Thyroid gland (tissue), 4 donors: ENCODE measurements at regions not wholly inside any gene's neighbourhood (a gene's known extent, or its start where the extent isn't known, plus 50 kb on each side); places are given as distances from the start of the nearest gene placed in this dataset.

Source experiments
- DNase-seq, 2 donors: peaks; one replicate each; pipeline ENCODE4 v3.0.0-alpha.2; 2019
- H3K27ac ChIP-seq, 3 donors: fragments of 200-600 bp; sonication (generic); 1 replicate in 2 of 3; 2 replicates in 1 of 3; pipeline ENCODE4 v1.5.1; 2016 to 2019; ENCODE audit warnings: mild to moderate bottlenecking in 1 of 3, moderate library complexity in 1 of 3
- H3K27me3 ChIP-seq: fragments of 200-600 bp; sonication (generic); one replicate; pipeline ENCODE4 v1.5.1; 2019
- H3K36me3 ChIP-seq, 2 donors: fragments of 200-600 bp; sonication (generic); one replicate each; pipeline ENCODE4 v1.5.1; 2016 to 2019
- H3K4me1 ChIP-seq, 2 donors: fragments of 200-600 bp; sonication (generic); one replicate each; pipeline ENCODE4 v1.5.1; 2017 to 2019
- H3K4me3 ChIP-seq, 3 donors: fragments of 200-600 bp; sonication (generic); replicated peaks in 1 of 3; 1 replicate in 2 of 3; 2 replicates in 1 of 3; pipeline ENCODE4 v1.5.1; 2016; ENCODE audit warnings: mild to moderate bottlenecking in 1 of 3
- H3K9me3 ChIP-seq: fragments of 200-600 bp; sonication (generic); one replicate; pipeline ENCODE4 v1.5.1; 2017
- CTCF ChIP-seq, 6 experiments: fragments of 200-600 bp in 3 of 6; fragments of 450-650 bp in 3 of 6; sonication (generic) in 3 of 6; IDR thresholded peaks; one replicate each; pipeline ENCODE4 v1.5.1; 2016 to 2019; ENCODE audit warnings: antibody characterized with exemption in 6 of 6, mild to moderate bottlenecking in 2 of 6, inconsistent platforms in 1 of 6, moderate library complexity in 1 of 6
- POLR2A ChIP-seq, 2 donors: fragments of 450-650 bp; IDR thresholded peaks; one replicate each; pipeline ENCODE4 v1.6.1; 2017; ENCODE audit warnings: antibody characterized with exemption in 2 of 2, mild to moderate bottlenecking in 2 of 2, moderate library complexity in 1 of 2
- WGBS, 2 donors: methylation state at CpG; one replicate each; pipeline ENCODE4 v1.1.5; 2017; 5-methylcytosine and 5-hydroxymethylcytosine counted together
- intact Hi-C: fragments of 100-400 bp; cut with DNase I; formaldehyde crosslinking; loops from one replicate; pipeline ENCODE4 v1.15.1; 2023

GRCh38 chr20:60725311-60725906 lies 526.7 kb upstream of the CDH4 start:
- H3K27ac ChIP-seq = no peak overlapping the region
- intact Hi-C loops = no loop called here
- H3K9me3 ChIP-seq = no peaks in the 10 kb centered on the region
- H3K4me1 ChIP-seq = no peaks in the 10 kb centered on the region
- TF ChIP-seq POLR2A (IDR thresholded peaks at IDR 0.05) = no peak
- TF ChIP-seq CTCF (IDR thresholded peaks at IDR 0.05) = no peak
- DNase-seq = no peak
- no peak overlapping the region for H3K4me3 ChIP-seq
- H3K36me3 ChIP-seq = no peaks in the 10 kb centered on the region
- no peaks in the 10 kb centered on the region for H3K27me3 ChIP-seq
- WGBS, 2 donors = 75 to 77% methylated on average over 4 of the region's 4 CpGs

- H3K4me3 ChIP-seq = no peak overlapping the region
- WGBS, 2 donors = 27 to 29% methylated on average over 1 of the region's 1 CpG
- TF ChIP-seq POLR2A (IDR thresholded peaks at IDR 0.05) (no peak), CTCF (IDR thresholded peaks at IDR 0.05) (no peak)
Observed at GRCh38 chr20:60727425-60727824, 524.6 kb upstream of the CDH4 start.

GRCh38 chr20:60728705-60729104 lies 523.4 kb upstream of the CDH4 start:
- Histone ChIP-seq H3K27me3 (no peaks in the 10 kb centered on the region), H3K9me3 (no peaks in the 10 kb centered on the region), H3K27ac (no peak overlapping the region), H3K36me3 (no peaks in the 10 kb centered on the region), H3K4me1 (no peaks in the 10 kb centered on the region), H3K4me3 (no peak overlapping the region)
- WGBS, 2 donors = 76% methylated on average over 4 of the region's 4 CpGs
- DNase-seq = no peak
- TF ChIP-seq CTCF (IDR thresholded peaks at IDR 0.05) = no peak
- no peak for TF ChIP-seq POLR2A (IDR thresholded peaks at IDR 0.05)
- intact Hi-C loops = no loop called here

More at GRCh38 chr20:60727425-60727824, 524.6 kb upstream of the CDH4 start:
- Histone ChIP-seq H3K27me3 (no peaks in the 10 kb centered on the region), H3K4me1 (no peaks in the 10 kb centered on the region), H3K27ac (no peak overlapping the region), H3K36me3 (no peaks in the 10 kb centered on the region), H3K9me3 (no peaks in the 10 kb centered on the region)
- intact Hi-C loops = no loop called here
- no peak for DNase-seq

GRCh38 chr20:60729135-60729900 lies 522.7 kb upstream of the CDH4 start:
- no peaks in the 10 kb centered on the region for H3K4me1 ChIP-seq
- intact Hi-C loops = no loop called here
- H3K9me3 ChIP-seq = no peaks in the 10 kb centered on the region
- H3K27me3 ChIP-seq = no peaks in the 10 kb centered on the region
- H3K4me3 ChIP-seq = no peak overlapping the region
- DNase-seq = no peak
- TF ChIP-seq CTCF (IDR thresholded peaks at IDR 0.05) (no peak), POLR2A (IDR thresholded peaks at IDR 0.05) (no peak)
- 77 to 83% methylated on average over 5 to 7 of the region's 7 CpGs for WGBS, 2 donors
- H3K27ac ChIP-seq = no peak overlapping the region
- H3K36me3 ChIP-seq = no peaks in the 10 kb centered on the region

GRCh38 chr20:60732322-60732721 lies 519.7 kb upstream of the CDH4 start:
- Histone ChIP-seq H3K27me3 (no peaks in the 10 kb centered on the region), H3K27ac (no peak overlapping the region), H3K4me1 (no peaks in the 10 kb centered on the region), H3K36me3 (no peaks in the 10 kb centered on the region), H3K4me3 (no peak overlapping the region), H3K9me3 (no peaks in the 10 kb centered on the region)
- intact Hi-C loops = no loop called here
- no peak for DNase-seq
- WGBS, 2 donors = 59 to 61% methylated on average over 3 of the region's 3 CpGs
- no peak for TF ChIP-seq CTCF (IDR thresholded peaks at IDR 0.05)
- no peak for TF ChIP-seq POLR2A (IDR thresholded peaks at IDR 0.05)
